ENCODE measurements at regions not wholly inside any gene's neighbourhood (a gene's known extent, or its start where the extent isn't known, plus 50 kb on each side); places are given as distances from the start of the nearest gene placed in this dataset.

- no peaks in the 10 kb centered on the region for H3K9me3 ChIP-seq (ENCODE audit: control insufficient read depth, insufficient read depth, low read length)
- H3K4me3 ChIP-seq (ENCODE audit: low read length), result no peak overlapping the region
- no peak overlapping the region for H3K27ac ChIP-seq (ENCODE audit: low read depth, low read length)
- H4K20me1 ChIP-seq (ENCODE audit: control insufficient read depth, insufficient read depth, low read depth, low read length), result no peaks in the 10 kb centered on the region
- no peak overlapping the region for H3K4me2 ChIP-seq (ENCODE audit: low read length)
- H3K9me2 ChIP-seq (replicated peaks; ENCODE audit: control insufficient read depth, low read length), result no peaks in the 10 kb centered on the region
- TF ChIP-seq EZH2phosphoT487 (IDR thresholded peaks at IDR 0.05; ENCODE audit: borderline replicate concordance, low read length), result no peak
- TF ChIP-seq, protein P1, sequence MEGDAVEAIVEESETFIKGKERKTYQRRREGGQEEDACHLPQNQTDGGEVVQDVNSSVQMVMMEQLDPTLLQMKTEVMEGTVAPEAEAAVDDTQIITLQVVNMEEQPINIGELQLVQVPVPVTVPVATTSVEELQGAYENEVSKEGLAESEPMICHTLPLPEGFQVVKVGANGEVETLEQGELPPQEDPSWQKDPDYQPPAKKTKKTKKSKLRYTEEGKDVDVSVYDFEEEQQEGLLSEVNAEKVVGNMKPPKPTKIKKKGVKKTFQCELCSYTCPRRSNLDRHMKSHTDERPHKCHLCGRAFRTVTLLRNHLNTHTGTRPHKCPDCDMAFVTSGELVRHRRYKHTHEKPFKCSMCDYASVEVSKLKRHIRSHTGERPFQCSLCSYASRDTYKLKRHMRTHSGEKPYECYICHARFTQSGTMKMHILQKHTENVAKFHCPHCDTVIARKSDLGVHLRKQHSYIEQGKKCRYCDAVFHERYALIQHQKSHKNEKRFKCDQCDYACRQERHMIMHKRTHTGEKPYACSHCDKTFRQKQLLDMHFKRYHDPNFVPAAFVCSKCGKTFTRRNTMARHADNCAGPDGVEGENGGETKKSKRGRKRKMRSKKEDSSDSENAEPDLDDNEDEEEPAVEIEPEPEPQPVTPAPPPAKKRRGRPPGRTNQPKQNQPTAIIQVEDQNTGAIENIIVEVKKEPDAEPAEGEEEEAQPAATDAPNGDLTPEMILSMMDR (IDR thresholded peaks at IDR 0.05; ENCODE audit: low read depth, low read length, poor library complexity, severe bottlenecking), result no peak
- H3K4me1 ChIP-seq (ENCODE audit: control insufficient read depth, low read length), result no peaks in the 10 kb centered on the region
- H3K79me2 ChIP-seq (ENCODE audit: control insufficient read depth, low read length), result no peaks in the 10 kb centered on the region
- H3K36me3 ChIP-seq (ENCODE audit: control insufficient read depth, low read length), result no peaks in the 10 kb centered on the region
- H3K27me3 ChIP-seq (ENCODE audit: control insufficient read depth, low read length), result no peaks in the 10 kb centered on the region
- no peaks in the 10 kb centered on the region for H3F3A ChIP-seq (ENCODE audit: control insufficient read depth, insufficient read depth)
Observed at GRCh38 chr1:60134716-60135115, 61.1 kb upstream of the C1orf87 start.

- Histone ChIP-seq H3K36me3 (ENCODE audit: control insufficient read depth, low read length) (no peaks in the 10 kb centered on the region), H3K79me2 (ENCODE audit: control insufficient read depth, low read length) (no peaks in the 10 kb centered on the region), H3K27ac (ENCODE audit: low read depth, low read length) (no peak overlapping the region), H3K4me1 (ENCODE audit: control insufficient read depth, low read length) (no peaks in the 10 kb centered on the region), H3F3A (ENCODE audit: control insufficient read depth, insufficient read depth) (no peaks in the 10 kb centered on the region), H3K9me2 (replicated peaks; ENCODE audit: control insufficient read depth, low read length) (no peaks in the 10 kb centered on the region), H3K4me2 (ENCODE audit: low read length) (no peak overlapping the region), H3K4me3 (ENCODE audit: low read length) (no peak overlapping the region), H3K9me3 (ENCODE audit: control insufficient read depth, insufficient read depth, low read length) (no peaks in the 10 kb centered on the region), H3K27me3 (ENCODE audit: control insufficient read depth, low read length) (no peaks in the 10 kb centered on the region), H4K20me1 (ENCODE audit: control insufficient read depth, insufficient read depth, low read depth, low read length) (no peaks in the 10 kb centered on the region)
- TF ChIP-seq, protein P1 (IDR thresholded peaks at IDR 0.05; ENCODE audit: low read depth, low read length, poor library complexity, severe bottlenecking), result no peak
- no peak for TF ChIP-seq EZH2phosphoT487 (IDR thresholded peaks at IDR 0.05; ENCODE audit: borderline replicate concordance, low read length)
Observed at GRCh38 chr1:60133848-60134247, 60.3 kb upstream of the C1orf87 start.

DNA sequence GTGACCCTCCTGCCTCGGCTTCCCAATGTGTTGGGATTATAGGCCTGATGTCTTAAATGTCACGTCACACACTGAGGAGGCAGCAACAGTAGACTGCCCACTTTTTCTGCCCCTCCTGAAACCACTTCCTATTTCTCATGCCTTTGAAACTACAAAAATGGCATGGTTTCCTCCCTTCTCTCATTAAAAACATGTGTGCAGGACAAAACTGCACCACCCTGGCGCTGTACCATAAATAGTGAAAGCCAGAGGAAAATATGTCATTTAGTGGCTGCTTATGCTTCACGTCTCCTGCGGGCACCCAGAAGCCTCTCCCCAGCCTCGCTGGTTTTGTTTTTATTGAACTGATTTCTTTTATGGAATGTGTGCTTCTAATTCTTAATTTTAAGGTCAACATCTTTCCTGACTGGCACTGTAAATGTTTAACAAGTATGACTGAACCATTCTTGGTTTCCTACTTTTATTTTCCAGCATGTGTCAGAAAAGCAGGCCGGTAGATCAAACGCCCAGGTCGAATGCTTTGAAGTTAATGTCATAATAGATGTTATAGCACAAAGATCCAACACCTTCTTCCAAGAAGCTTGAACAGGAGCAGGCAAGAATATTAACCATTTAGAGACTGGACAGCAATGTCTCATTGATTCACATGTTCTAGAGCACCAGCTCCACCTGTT, 59.6 kb upstream of the C1orf87 start:
- H3F3A ChIP-seq (ENCODE audit: control insufficient read depth, insufficient read depth), result no peaks in the 10 kb centered on the region
- TF ChIP-seq, protein P1 (IDR thresholded peaks at IDR 0.05; ENCODE audit: low read depth, low read length, poor library complexity, severe bottlenecking), result no peak
- no peak for TF ChIP-seq EZH2phosphoT487 (IDR thresholded peaks at IDR 0.05; ENCODE audit: borderline replicate concordance, low read length)
- no peaks in the 10 kb centered on the region for H3K9me2 ChIP-seq (replicated peaks; ENCODE audit: control insufficient read depth, low read length)
- H3K36me3 ChIP-seq (ENCODE audit: control insufficient read depth, low read length), result no peaks in the 10 kb centered on the region
- no peaks in the 10 kb centered on the region for H4K20me1 ChIP-seq (ENCODE audit: control insufficient read depth, insufficient read depth, low read depth, low read length)
- no peak overlapping the region for H3K4me3 ChIP-seq (ENCODE audit: low read length)
- no peak overlapping the region for H3K27ac ChIP-seq (ENCODE audit: low read depth, low read length)
- H3K4me1 ChIP-seq (ENCODE audit: control insufficient read depth, low read length), result no peaks in the 10 kb centered on the region
- no peaks in the 10 kb centered on the region for H3K9me3 ChIP-seq (ENCODE audit: control insufficient read depth, insufficient read depth, low read length)
- H3K4me2 ChIP-seq (ENCODE audit: low read length), result no peak overlapping the region
- no peaks in the 10 kb centered on the region for H3K79me2 ChIP-seq (ENCODE audit: control insufficient read depth, low read length)
- no peaks in the 10 kb centered on the region for H3K27me3 ChIP-seq (ENCODE audit: control insufficient read depth, low read length)

Measured in DOHH2 (cell line).